ENCODE measurements at regions not wholly inside any gene's neighbourhood (a gene's known extent, or its start where the extent isn't known, plus 50 kb on each side); places are given as distances from the start of the nearest gene placed in this dataset.

DNA sequence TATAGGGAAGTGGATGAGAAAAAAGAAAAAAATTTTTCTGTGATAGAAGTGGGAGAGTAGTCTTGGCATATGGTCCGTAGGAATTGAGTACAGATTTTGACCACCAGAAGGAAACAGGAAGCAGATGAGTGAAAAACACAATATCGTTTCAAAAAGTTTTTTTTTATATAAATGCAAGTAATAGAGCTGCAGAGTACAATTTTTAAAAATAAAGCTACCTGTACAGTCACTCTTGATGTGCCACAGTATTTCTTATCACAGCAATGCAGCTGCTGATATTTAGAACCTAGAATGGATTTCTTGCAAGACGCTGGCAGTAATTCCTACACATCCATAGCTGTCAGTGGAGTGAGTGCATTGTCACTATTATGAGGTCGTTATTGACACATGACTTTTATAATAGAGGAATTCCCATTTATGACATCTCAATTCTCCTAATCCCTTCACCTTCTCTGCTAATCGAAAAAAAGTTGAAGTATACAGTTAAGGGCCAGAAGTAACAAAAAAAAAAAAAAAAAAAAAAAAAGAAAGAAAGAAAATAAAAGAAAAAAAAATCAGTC lies 477.7 kb downstream of the TAF11L14 start:
- no peak for DNase-seq (ENCODE audit: low read depth)

DNA sequence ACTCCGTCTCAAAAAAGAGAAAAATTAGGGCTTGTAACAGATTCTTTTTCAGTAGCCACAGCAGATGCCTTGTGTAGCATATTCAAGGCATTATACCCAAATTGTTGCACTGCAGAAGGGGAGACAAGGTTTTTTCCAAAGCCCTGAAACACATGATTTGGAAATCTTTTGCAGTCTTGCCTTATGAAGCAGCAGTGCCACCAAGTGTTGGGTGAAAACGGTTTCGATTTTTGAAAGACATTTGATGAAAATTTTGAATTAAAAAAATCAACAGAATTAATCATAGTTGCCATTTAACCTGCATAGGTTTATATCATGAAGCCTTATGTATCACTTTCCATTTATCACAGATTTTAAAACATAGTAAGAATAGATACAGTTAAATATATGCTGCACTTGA lies 479.5 kb downstream of the TAF11L14 start:
- DNase-seq (ENCODE audit: low read depth) = no peak

DNA sequence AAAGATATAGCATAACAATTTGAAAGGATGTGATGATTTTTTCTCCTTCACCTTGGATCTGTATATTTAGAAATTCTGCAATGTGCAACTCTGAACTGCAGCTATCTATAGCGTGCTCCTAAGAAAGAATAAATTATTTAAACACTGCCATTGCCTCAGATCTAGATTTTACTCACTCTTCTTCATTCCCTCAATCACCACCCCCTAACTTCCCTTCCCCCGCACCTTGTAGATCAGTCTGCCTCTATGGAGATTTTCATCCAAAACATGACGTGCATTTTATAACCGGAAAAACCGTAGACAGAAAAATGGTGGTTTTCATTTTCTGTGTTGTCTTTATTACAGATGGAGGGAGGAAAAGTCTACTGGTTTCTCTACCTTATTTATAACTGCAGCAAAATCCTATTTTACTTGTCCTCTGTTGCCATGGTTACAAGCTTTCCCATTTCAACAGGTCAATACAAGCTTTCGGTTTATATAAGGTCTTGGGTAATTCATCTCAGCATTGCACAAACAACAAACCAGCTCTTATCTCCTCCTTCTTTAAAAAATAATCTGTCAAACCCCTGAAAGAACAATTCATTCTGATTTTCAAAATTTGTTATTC lies 480.0 kb downstream of the TAF11L14 start:
- DNase-seq (ENCODE audit: low read depth) = no peak

DNA sequence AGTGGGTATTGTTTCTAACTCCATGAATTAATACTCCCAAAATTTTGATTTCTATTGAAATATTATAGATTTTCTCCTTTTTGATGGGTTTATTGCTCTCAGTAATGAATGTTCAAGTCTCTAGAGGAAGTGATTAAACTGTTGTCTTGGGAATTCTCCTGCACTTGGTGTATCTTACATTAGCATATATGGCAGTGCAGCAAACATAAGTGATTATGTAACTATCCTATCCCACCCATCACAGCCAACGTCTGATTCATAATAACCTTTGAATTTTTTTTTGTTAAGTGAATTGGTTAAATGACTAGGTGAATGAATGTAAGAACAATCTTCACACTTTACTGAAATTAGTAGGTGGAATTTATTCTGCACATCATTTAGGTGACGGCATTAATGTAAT lies 483.7 kb downstream of the TAF11L14 start:
- DNase-seq (ENCODE audit: low read depth) = no peak

DNA sequence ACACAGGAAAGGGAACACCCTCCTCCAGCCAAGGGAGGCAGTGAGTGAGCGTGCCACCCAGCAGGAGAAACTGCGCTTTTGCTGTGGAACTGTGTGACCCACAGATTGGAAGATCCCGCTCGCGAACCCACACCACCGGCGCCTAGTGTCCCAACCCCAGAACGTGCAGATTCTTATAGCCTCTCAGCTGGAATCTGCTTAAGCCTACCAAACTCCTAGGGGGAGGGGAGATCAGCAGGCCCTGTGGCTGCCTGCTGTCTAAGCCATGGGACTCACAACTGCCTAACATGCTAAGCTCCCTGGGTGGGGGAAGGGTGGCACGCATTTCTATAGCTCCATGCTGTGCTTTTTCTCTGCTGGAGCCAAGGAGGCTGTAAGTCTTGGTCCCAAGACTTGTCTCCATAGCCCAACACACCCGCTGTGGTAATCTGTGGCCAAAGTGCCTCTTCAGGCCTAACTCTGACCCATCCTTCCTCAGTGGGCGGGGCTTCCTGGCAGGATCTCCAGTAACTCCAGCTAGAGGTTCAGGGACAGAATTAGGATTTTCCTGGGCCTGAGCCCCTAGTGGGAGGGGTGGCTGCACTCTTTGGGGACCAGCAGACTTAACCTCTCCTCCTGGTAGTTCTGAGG lies 485.0 kb downstream of the TAF11L14 start:
- no peak for DNase-seq (ENCODE audit: low read depth)

DNA sequence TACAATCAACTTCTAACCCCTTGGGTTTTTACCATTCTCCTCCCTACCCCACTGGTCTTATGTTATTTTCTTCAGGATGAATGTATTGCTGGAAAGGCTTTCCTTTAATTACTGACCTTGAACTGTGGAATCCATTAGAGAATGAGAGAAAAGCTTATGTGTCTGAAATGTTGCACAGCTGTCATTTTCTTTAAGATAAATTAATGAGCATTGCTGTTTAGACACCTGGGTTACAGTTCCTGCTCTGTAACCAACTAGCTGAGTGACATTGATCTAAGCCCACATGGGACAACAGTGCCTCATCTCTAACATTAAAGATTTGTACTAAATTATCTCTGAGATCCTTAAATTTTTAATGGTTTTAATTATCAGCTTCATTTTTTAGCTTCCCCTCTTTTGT lies 507.0 kb downstream of the TAF11L14 start:
- DNase-seq (ENCODE audit: low read depth) = no peak

DNA sequence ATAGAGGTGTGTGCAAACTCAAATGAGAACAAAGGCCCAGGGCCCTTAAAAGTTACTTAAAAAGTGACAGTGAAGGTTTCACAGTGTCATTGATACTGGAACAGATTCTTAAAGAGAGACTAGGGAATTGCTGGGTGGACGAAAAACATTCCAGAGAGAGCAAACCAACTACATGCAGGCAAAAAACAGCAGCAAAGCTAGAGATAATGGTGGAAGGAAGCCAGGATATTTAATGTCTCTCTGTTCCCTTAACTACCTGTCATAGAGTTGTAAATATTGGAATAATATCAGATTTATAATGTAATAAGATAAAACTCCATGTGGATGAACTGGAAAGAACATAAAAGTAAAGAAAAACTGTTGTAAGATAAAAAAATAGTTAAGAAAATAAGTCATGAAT lies 508.6 kb downstream of the TAF11L14 start:
- no peak for DNase-seq (ENCODE audit: low read depth)

DNA sequence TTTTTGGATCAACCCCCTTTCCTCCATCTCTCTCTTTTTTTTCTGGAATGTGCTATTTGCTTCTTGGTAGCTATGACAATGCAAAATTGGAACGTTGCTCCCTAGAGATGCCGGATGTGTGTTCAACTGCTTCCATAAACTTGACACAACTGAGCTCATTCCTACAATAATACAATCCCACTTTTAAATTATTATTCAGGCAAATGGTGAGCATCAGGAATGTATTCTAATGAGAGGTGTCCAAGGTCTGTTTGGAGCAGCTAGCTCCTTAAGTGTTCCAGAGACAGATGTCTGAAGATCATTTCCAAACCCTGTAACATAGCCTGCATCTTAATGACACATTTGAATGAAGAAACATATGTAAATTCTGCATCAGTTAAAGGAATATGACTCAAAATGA lies 518.4 kb downstream of the TAF11L14 start:
- no peak for DNase-seq (ENCODE audit: low read depth)

DNA sequence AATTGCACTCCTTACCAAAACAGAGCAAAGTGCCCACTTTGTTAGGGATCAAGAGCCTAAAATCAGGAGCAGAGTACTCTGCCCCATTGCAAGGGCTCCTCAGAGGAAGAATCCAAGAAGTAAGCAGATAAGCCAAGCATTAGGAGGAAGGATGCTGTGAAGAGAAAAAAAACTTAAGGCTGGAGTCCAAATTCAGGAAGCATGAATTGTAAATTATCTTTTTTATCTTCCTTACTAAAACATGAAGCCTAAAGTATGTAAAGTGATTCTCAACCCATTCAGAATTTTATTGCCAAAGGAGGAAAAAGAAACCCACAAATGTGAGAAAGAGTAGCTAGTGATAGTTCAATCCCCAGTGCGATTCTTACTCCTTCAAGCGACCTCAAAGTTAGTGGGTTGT lies 523.9 kb downstream of the TAF11L14 start:
- DNase-seq (ENCODE audit: low read depth) = no peak

DNA sequence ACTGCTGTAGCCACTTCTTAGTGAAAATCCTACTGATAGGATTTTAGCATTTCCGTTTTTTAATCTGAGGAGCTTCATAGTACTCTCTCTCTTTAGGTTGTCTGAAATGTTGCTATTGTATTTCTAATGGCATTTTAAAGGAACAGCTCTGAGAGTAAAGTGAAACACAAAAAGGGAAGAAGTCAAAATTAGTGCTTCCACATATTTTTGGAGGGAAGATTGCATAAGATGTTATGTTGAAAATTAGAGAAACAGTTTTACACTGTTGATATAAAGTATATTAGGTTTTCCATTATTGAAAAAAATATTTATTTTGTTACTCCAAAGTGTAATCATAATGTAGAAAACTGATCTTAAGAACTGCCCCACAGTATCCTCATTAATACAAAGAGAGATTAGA lies 525.1 kb downstream of the TAF11L14 start:
- no peak for DNase-seq (ENCODE audit: low read depth)

DNA sequence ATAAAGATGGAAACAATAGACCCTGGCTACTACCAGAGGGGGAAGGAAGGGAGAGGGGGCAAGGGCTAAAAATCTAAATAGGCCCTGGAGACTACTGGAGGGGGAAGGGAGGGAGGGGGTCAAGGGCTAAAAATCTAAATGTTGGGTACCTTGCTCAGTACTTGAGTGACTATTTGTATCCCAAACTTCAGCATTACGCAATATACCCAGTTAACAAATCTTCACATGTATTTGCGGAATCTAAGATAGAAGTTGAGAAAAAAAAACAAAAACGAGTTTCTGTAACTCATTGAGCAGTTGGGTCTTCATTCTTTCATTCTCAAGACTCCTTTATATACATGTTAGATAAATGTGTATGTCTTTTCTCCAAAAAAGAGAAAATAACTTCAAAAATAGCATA lies 537.4 kb downstream of the TAF11L14 start:
- DNase-seq (ENCODE audit: low read depth) = no peak

DNA sequence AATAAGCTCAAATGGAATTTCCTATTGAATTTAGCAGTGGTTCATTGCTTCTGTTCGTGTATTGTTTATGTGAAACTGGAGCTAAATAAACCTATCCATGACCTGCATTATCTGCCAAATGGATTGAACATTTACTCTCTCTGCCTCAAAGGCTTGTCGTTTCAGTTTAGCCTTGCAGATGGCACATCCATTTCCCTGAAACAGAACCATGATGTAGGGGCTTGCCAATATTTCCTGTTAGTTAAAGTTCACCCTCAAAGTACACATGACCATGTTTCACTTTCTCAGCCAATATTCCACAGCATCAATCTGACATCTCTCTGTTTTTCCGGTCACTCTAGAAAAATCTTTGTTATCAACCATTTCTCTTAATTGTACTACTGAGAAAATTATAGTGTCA lies 545.3 kb downstream of the TAF11L14 start:
- no peak for DNase-seq (ENCODE audit: low read depth)

DNA sequence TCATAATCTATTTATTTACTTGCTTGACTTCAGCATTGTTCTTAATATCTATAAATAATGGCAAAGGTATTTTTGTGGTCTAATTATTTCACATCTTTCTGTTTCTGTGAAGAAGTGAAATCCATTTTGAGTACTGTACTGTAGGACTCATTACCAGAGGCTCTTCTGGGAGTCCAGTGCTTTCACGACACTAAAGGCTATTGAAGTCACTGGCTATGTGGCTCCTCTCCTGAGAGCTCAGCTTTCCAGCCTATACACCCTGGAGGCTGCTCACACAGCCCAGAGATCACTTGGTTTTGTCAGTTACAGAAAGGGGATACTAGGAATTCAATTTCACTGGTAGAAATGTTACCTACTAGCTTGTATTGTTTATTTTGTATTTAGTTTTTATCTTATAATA lies 547.3 kb downstream of the TAF11L14 start:
- no peak for DNase-seq (ENCODE audit: low read depth)

DNA sequence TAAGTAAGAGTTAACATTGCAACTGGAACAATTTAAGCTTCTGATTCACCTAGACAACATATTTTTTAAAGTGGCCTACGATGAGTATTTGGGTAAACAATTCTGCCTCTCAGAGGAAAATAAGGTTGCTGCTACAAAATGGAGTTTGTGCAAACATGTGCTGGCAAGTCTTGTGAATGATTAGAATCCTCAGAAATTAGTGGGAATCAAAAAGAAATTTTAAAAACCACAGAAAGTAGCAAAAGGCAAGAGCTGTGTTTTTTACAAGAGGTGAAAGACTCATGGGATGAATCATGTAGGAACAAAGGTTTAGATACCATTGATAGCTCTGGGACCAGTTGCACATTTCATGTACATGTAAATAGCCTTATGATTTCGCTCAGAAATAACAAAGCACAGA lies 561.6 kb downstream of the TAF11L14 start:
- no peak for DNase-seq (ENCODE audit: low read depth)

DNA sequence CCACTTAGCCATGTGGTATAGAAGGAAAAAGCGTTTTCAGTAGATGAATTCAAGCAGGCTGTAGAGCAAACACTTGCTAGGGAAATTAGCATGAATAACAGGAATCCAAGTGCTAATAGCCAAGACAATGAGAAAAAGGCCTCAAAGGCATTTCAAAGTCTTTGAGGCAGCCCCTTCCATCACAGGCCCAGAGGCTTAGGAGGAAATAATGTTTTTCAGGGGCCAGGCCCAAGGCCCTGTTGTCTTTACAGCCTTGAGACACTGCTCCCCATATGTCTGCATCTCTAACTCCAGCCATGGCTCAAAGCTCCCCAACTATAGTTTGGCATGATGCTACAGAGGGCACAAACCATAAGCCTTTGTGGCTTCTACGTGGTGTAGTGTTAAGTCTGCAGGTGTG lies 563.5 kb downstream of the TAF11L14 start:
- no peak for DNase-seq (ENCODE audit: low read depth)

DNA sequence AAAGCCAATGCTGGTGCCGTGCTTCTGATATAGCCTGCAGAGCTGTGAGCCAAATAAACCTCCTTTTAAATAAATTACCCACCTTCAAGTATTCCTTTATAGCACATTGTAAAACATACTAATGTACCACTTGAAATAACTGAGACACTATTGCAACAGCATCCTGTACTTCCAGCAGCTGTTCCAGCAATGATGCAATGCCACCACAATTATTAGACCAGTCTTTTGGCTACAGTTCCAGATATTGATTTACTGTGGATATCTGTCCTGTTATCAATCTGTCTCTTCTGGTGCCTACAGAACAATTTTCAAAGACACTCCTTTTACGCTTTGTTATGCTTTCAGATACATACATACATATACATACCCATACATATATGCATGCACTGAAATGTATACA lies 567.9 kb downstream of the TAF11L14 start:
- no peak for DNase-seq (ENCODE audit: low read depth)

DNA sequence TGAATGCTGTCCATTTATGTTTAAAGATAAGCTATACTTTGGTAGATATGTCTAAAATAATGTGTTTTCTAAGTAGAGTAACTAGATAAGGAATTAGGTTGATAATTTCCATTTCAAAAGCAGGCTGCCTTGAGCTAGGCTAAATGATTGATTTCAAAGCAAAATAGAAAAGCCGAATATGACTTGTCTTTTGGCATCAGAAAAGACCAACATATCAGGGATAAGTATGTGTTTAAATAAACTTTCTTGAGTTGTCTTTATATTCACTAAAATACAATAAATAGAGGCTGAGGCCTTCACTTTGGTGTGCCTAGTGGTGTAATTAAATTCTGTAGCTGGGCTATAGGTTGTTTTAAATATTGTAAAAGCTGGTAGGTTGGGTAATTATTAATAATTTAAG lies 569.0 kb downstream of the TAF11L14 start:
- no peak for DNase-seq (ENCODE audit: low read depth)

DNA sequence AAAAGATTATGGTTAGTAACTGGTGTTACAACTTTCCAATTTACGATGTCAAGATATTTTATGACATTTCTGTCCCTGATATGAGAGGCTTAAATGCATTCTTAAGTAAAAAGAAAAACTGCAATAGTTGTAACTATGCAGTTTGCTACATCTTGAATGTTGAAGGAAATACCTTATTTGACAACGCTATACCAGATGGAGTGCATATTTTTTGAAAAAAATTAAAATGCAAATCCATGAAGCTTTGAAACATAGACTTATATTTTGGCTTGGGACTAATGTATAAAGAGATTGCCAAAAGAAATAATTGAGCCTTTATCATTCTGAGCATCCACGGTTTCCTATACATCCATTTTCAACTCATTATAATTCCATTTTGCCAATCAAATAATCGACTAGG lies 579.4 kb downstream of the TAF11L14 start:
- DNase-seq (ENCODE audit: low read depth) = no peak

DNA sequence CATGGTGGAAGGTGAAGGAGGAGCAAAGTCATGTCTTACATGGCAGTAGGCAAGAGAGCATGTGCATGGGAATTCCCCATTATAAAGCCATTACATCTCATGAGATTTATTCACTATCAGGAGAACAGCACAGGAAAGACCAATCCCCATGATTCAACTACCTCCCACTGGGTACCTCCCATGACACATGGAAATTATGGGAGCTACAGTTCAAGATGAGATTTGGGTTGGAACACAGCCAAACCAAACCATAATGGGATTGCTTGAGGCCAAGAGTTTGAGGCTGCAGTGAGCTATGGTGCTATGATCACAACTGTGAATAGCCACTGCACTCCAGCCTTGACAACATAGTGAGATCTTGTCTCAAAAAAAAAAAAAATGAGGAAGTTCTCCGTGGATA lies 581.8 kb downstream of the TAF11L14 start:
- DNase-seq (ENCODE audit: low read depth) = no peak

DNA sequence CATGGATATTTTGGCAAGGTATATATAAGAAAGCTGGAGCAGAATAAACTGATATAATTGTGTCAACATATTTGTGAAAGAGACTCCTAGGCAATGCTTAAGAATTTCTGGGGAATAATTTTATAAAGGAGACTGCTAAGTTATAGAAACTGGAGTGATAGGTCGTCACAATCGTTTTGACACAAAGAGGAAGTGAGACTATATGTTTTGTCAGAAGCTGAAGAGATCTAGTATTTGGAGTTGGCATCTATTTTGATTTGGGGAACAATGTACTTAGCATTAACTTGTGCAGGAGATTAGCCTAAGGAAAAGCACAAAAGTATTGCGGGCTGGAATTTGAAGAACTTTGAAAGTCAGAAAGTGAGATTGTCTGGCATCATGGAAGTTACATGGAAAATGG lies 582.5 kb downstream of the TAF11L14 start:
- DNase-seq (ENCODE audit: low read depth) = no peak

DNA sequence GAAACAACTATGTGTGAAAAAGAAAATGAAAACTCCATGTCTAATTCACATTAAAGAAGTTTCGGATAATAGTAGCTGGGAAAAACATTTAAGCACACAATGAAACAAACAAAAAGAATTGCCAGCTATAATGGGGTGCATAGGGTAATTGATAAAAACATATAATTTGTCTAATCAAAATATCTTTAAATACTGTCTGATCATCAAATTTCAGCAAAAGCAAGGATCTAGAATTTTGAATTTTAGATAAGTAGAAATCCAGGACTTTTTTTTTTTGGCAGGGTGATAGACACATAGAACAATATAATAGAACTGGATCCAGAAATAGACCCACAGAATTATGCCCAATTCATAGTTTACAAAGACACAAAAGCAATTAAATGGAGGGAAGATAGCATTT lies 585.0 kb downstream of the TAF11L14 start:
- no peak for DNase-seq (ENCODE audit: low read depth)

DNA sequence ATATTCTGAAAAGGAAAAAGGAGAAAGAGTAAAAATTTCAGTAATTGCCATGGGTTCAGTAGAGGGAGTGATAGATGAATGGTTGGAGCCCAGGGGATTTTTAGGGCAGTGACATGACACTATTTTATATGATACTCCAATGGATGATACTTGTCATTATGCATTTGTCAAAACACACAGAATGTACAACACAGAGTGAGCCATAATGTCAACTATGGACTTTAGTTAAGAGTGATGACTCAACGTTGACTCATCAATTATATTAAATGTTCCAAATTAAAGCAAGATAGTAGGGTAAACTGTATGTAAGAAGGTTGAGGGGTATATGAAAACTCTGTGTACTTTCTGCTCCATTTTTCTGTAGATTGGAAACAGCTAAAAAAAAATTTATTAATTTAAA lies 586.4 kb downstream of the TAF11L14 start:
- DNase-seq (ENCODE audit: low read depth) = no peak

DNA sequence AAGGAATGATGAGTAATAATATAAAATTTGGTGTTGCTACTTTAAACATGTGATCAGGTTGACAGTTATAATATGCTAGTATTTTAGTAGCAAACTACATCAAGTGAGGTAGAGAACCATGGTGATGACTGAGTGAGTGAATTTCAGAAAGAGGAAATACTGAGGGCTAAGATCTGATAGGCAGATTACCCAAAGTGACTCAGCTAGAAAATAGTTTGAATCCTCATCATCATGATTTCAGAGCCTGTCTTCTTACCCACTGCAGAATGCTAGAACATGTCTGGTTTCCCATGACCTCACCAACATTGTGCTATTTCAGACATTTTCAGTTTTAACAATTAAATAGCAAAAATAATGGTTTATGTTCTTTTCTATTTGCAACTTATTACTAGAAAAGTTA lies 602.1 kb downstream of the TAF11L14 start:
- DNase-seq (ENCODE audit: low read depth) = no peak

DNA sequence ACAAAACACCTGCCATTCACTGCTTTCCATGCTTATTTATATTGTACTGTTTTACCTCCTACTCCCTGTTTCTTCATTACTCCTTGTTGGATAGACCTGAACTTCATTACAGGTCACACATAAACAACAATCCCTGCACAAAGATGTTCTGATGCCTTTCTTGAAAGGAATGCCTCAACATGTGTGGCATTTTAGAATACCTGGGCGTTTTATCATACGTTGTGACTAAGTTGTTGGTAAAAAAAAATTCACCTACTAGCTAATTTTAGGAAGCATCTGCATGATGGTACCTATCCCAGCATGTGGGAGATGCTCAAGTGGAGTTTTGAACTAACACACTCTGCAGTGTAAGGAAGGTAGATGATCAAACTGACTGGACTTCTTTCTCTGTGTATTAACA lies 604.1 kb downstream of the TAF11L14 start:
- no peak for DNase-seq (ENCODE audit: low read depth)

Data from stimulated activated CD8-positive, alpha-beta memory T cell treated with anti-CD3 and anti-CD28 coated beads, Interleukin-12 subunit alpha, Interleukin-12 subunit beta, amount 100 ng/mL, for 1 hour (primary cell).